ENCODE measurements at regions not wholly inside any gene's neighbourhood (a gene's known extent, or its start where the extent isn't known, plus 50 kb on each side); places are given as distances from the start of the nearest gene placed in this dataset.
A peak's percentile ranks its signal among the peaks of the same experiment; 100 is the strongest.

GRCh38 chr4:98780926-98781325, 122.5 kb upstream of the TSPAN5 start:
- Histone ChIP-seq H3K27me3 (ENCODE audit: control insufficient read depth, insufficient read depth, low read length) (peaks cover 10% of the 10 kb centered on the region), H3K4me3 (ENCODE audit: low read depth, low read length) (no peak overlapping the region), H3K9me3 (ENCODE audit: control insufficient read depth, insufficient read depth, low read length) (no peaks in the 10 kb centered on the region), H3K27ac (ENCODE audit: low read depth, low read length) (no peak overlapping the region)
- TF ChIP-seq CTCF (IDR thresholded peaks at IDR 0.05; ENCODE audit: low read depth, low read length): no peak
- DNase-seq (ENCODE audit: low read depth, low spot score): no peak
- POLR2A ChIA-PET: no interaction called here
- CTCF ChIA-PET: interaction anchor here (0.9 kb wide), 1 partner anchor 214 kb away, joined by 4 read pairs; the partner anchor contains the start of gene METAP1

GRCh38 chr4:98779088-98779487, 120.7 kb upstream of the TSPAN5 start:
- TF ChIP-seq CTCF (IDR thresholded peaks at IDR 0.05; ENCODE audit: low read depth, low read length): no peak
- Histone ChIP-seq H3K27me3 (ENCODE audit: control insufficient read depth, insufficient read depth, low read length) (peaks cover 10% of the 10 kb centered on the region), H3K9me3 (ENCODE audit: control insufficient read depth, insufficient read depth, low read length) (no peaks in the 10 kb centered on the region), H3K27ac (ENCODE audit: low read depth, low read length) (no peak overlapping the region), H3K4me3 (ENCODE audit: low read depth, low read length) (no peak overlapping the region)
- POLR2A ChIA-PET: no interaction called here
- DNase-seq (ENCODE audit: low read depth, low spot score): no peak
- CTCF ChIA-PET: no interaction called here

- Histone ChIP-seq H3K9me3 (ENCODE audit: control insufficient read depth, insufficient read depth, low read length) (no peaks in the 10 kb centered on the region), H3K27ac (ENCODE audit: low read depth, low read length) (peak overlapping the region; percentile 47), H3K27me3 (ENCODE audit: control insufficient read depth, insufficient read depth, low read length) (peaks cover 7% of the 10 kb centered on the region), H3K4me3 (ENCODE audit: low read depth, low read length) (no peak overlapping the region)
- peak; percentile 64 for DNase-seq (ENCODE audit: low read depth, low spot score)
- CTCF ChIA-PET: interaction anchor here (1.2 kb wide), 1 partner anchor 48 kb away, joined by 3 read pairs; no protein-coding TSS in a partner anchor
- POLR2A ChIA-PET: no interaction called here
- no peak for TF ChIP-seq CTCF (IDR thresholded peaks at IDR 0.05; ENCODE audit: low read depth, low read length)
Measured at GRCh38 chr4:98778206-98778605, 119.8 kb upstream of the TSPAN5 start.

GRCh38 chr4:98775672-98776071, 117.3 kb upstream of the TSPAN5 start:
- CTCF ChIA-PET: no interaction called here
- Histone ChIP-seq H3K9me3 (ENCODE audit: control insufficient read depth, insufficient read depth, low read length) (no peaks in the 10 kb centered on the region), H3K4me3 (ENCODE audit: low read depth, low read length) (no peak overlapping the region), H3K27ac (ENCODE audit: low read depth, low read length) (no peak overlapping the region), H3K27me3 (ENCODE audit: control insufficient read depth, insufficient read depth, low read length) (peaks cover 5% of the 10 kb centered on the region)
- TF ChIP-seq CTCF (IDR thresholded peaks at IDR 0.05; ENCODE audit: low read depth, low read length): no peak
- POLR2A ChIA-PET: no interaction called here
- DNase-seq (ENCODE audit: low read depth, low spot score): no peak

GRCh38 chr4:98773638-98774037, 115.2 kb upstream of the TSPAN5 start:
- ChIA-PET CTCF (no interaction called here), POLR2A (interaction anchor here (1.0 kb wide), 1 partner anchor 29 kb away, joined by 3 read pairs; no protein-coding TSS in a partner anchor)
- H3K9me3 ChIP-seq (ENCODE audit: control insufficient read depth, insufficient read depth, low read length): no peaks in the 10 kb centered on the region
- H3K27ac ChIP-seq (ENCODE audit: low read depth, low read length): no peak overlapping the region
- H3K4me3 ChIP-seq (ENCODE audit: low read depth, low read length): no peak overlapping the region
- peaks cover 2% of the 10 kb centered on the region for H3K27me3 ChIP-seq (ENCODE audit: control insufficient read depth, insufficient read depth, low read length)
- TF ChIP-seq CTCF (IDR thresholded peaks at IDR 0.05; ENCODE audit: low read depth, low read length): no peak
- no peak for DNase-seq (ENCODE audit: low read depth, low spot score)

Measured in AG04450 (cell line).